ENCODE measurements at regions not wholly inside any gene's neighbourhood (a gene's known extent, or its start where the extent isn't known, plus 50 kb on each side); places are given as distances from the start of the nearest gene placed in this dataset.
"Not testable (repeated sequence)": the region's sequence is repeated elsewhere in the genome, so short reads cannot be mapped to it uniquely, and the experiment has no call there.

- TF ChIP-seq SP1 (CRISPR knock-in tag; conservative IDR thresholded peaks at IDR 0.05) (no peak), ZMAT4 (CRISPR knock-in tag; IDR thresholded peaks at IDR 0.05) (no peak), ZSCAN18 (CRISPR knock-in tag; IDR thresholded peaks at IDR 0.05) (no peak), ZNF219 (CRISPR knock-in tag; IDR thresholded peaks at IDR 0.05; ENCODE audit: borderline replicate concordance) (no peak), JUN (CRISPR knock-in tag; IDR thresholded peaks at IDR 0.05) (no peak), SMAD3 (CRISPR knock-in tag; IDR thresholded peaks at IDR 0.05; ENCODE audit: borderline replicate concordance) (no peak), STAT6 (CRISPR knock-in tag; conservative IDR thresholded peaks at IDR 0.05; ENCODE audit: low read depth) (no peak)
Observed at GRCh38 chr2:55775828-55776227, 82.2 kb upstream of the PNPT1 start (continued).

GRCh38 chr2:55773651-55774050 is 80.0 kb upstream of the PNPT1 start:
- H3K36me3 Mint-ChIP-seq; CTCF ChIA-PET; H3K27me3 Mint-ChIP-seq (ENCODE audit: low read depth); POLR2A ChIA-PET; DNase-seq (ENCODE audit: low spot score); H3K4me3 Mint-ChIP-seq; H3K4me1 Mint-ChIP-seq; ATAC-seq; H3K27ac Mint-ChIP-seq: not testable (repeated sequence)
- peaks cover 12% of the 10 kb centered on the region for H3K9me3 Mint-ChIP-seq

GRCh38 chr2:55772109-55772980 is 78.7 kb upstream of the PNPT1 start:
- ATAC-seq (no peak), DNase-seq (ENCODE audit: low spot score) (no peak)
- Mint-ChIP-seq H3K4me3 (no peak overlapping the region), H3K9me3 (peaks cover 9% of the 10 kb centered on the region), H3K4me1 (no peaks in the 10 kb centered on the region), H3K27ac (no peak overlapping the region), H3K36me3 (peaks cover 8% of the 10 kb centered on the region), H3K27me3 (ENCODE audit: low read depth) (no peaks in the 10 kb centered on the region; the same call in 1 of the 2 replicates)
- TF ChIP-seq ZNF671 (CRISPR knock-in tag; IDR thresholded peaks at IDR 0.05) (no peak), MXD4 (CRISPR knock-in tag; IDR thresholded peaks at IDR 0.05; ENCODE audit: borderline replicate concordance) (no peak), IRF1 (CRISPR knock-in tag; IDR thresholded peaks at IDR 0.05) (no peak), MLX (CRISPR knock-in tag; IDR thresholded peaks at IDR 0.05) (no peak), ZNF281 (CRISPR knock-in tag; IDR thresholded peaks at IDR 0.05) (no peak), GTF2I (CRISPR knock-in tag; conservative IDR thresholded peaks at IDR 0.05) (no peak), CDX4 (CRISPR knock-in tag; IDR thresholded peaks at IDR 0.05; ENCODE audit: borderline replicate concordance) (no peak), GABPB1 (CRISPR knock-in tag; IDR thresholded peaks at IDR 0.05) (no peak), CTCF (IDR thresholded peaks at IDR 0.05) (no peak), AR (CRISPR knock-in tag; IDR thresholded peaks at IDR 0.05) (no peak)
- ChIA-PET POLR2A (interaction anchor here (1.0 kb wide), 2 partner anchors 32 to 190 kb away, joined by 3 read pairs; no protein-coding TSS in a partner anchor), CTCF (interaction anchor here (0.6 to 2.4 kb wide), 16 partner anchors 10 to 358 kb away, joined by 3 to 47 read pairs (median 4); partner anchors contain the start of gene EFEMP1)
